ENCODE measurements at regions not wholly inside any gene's neighbourhood (a gene's known extent, or its start where the extent isn't known, plus 50 kb on each side); places are given as distances from the start of the nearest gene placed in this dataset.

DNA sequence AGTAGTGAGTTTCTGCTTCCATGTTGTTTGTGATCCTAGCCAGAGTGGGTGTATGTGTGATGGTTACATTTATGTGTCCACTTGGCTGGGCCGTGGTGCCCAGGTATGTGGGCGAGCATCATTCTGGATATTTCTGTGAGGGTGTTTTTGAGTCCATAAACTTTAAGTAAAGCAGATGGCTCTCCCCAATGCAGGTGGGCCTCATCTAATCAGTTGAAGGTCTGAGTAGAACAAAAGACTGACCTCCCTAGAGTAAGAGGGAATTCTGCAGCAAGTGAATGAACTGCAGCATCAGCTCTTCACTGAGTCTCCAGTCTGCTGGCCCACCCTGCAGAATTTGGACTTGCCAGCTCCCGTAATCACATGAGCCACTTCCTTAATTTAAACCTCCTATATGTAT is 571.9 kb downstream of the ACTR3B start:
- no peak for TF ChIP-seq USF2 (CRISPR knock-in tag; IDR thresholded peaks at IDR 0.05)
- no peak for TF ChIP-seq CTCF (IDR thresholded peaks at IDR 0.05)
- no peak for TF ChIP-seq ESRRA (CRISPR knock-in tag; IDR thresholded peaks at IDR 0.05; ENCODE audit: borderline replicate concordance)
- no peak for TF ChIP-seq ATF3 (CRISPR knock-in tag; conservative IDR thresholded peaks at IDR 0.05)
- no peak for TF ChIP-seq MAX (CRISPR knock-in tag; IDR thresholded peaks at IDR 0.05)
- no peak for TF ChIP-seq USF1 (CRISPR knock-in tag; IDR thresholded peaks at IDR 0.05)
- TF ChIP-seq FOXJ3 (CRISPR knock-in tag; IDR thresholded peaks at IDR 0.05; ENCODE audit: borderline replicate concordance) = no peak
- TF ChIP-seq JUN (CRISPR knock-in tag; IDR thresholded peaks at IDR 0.05) = no peak
- TF ChIP-seq NFE2L1 (CRISPR knock-in tag; IDR thresholded peaks at IDR 0.05) = no peak
- TF ChIP-seq E2F5 (CRISPR knock-in tag; IDR thresholded peaks at IDR 0.05) = no peak
- TF ChIP-seq, protein P1, sequence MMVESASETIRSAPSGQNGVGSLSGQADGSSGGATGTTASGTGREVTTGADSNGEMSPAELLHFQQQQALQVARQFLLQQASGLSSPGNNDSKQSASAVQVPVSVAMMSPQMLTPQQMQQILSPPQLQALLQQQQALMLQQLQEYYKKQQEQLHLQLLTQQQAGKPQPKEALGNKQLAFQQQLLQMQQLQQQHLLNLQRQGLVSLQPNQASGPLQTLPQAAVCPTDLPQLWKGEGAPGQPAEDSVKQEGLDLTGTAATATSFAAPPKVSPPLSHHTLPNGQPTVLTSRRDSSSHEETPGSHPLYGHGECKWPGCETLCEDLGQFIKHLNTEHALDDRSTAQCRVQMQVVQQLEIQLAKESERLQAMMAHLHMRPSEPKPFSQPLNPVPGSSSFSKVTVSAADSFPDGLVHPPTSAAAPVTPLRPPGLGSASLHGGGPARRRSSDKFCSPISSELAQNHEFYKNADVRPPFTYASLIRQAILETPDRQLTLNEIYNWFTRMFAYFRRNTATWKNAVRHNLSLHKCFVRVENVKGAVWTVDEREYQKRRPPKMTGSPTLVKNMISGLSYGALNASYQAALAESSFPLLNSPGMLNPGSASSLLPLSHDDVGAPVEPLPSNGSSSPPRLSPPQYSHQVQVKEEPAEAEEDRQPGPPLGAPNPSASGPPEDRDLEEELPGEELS (CRISPR knock-in tag; IDR thresholded peaks at IDR 0.05) = no peak
- TF ChIP-seq TEAD1 (CRISPR knock-in tag; IDR thresholded peaks at IDR 0.05) = no peak

Data from WTC11 (cell line).